SJSA1 (cell line): ENCODE measurements at regions not wholly inside any gene's neighbourhood (a gene's known extent, or its start where the extent isn't known, plus 50 kb on each side); places are given as distances from the start of the nearest gene placed in this dataset.

Experiments
- DNase-seq, 2 experiments: peaks; one replicate each; pipeline ENCODE4 v3.0.0-alpha.2; 2015 to 2020; ENCODE audit warnings: low spot score in 2 of 2, low read depth in 1 of 2
- H3K27ac ChIP-seq: fragments of 250-450 bp; sonication (Bioruptor Pico); 2 replicates; pipeline ENCODE4 v1.5.1; 2020; ENCODE audit warnings: mild to moderate bottlenecking, moderate library complexity
- H3K27me3 ChIP-seq: fragments of 250-450 bp; sonication (Bioruptor Pico); replicated peaks from 2 replicates; pipeline ENCODE4 v1.5.1; 2020; ENCODE audit warnings: mild to moderate bottlenecking, moderate library complexity
- H3K36me3 ChIP-seq: fragments of 250-450 bp; sonication (Bioruptor Pico); 2 replicates; pipeline ENCODE4 v1.5.1; 2020; ENCODE audit warnings: mild to moderate bottlenecking
- H3K4me1 ChIP-seq: fragments of 250-450 bp; sonication (Bioruptor Pico); replicated peaks from 2 replicates; pipeline ENCODE4 v1.6.1; 2021; ENCODE audit warnings: mild to moderate bottlenecking
- H3K4me3 ChIP-seq: fragments of 250-450 bp; sonication (Bioruptor Pico); 2 replicates; pipeline ENCODE4 v1.5.1; 2020; ENCODE audit warnings: mild to moderate bottlenecking
- H3K9me3 ChIP-seq: fragments of 250-450 bp; sonication (Bioruptor Pico); replicated peaks from 2 replicates; pipeline ENCODE4 v1.5.1; 2020; ENCODE audit warnings: mild to moderate bottlenecking

DNA sequence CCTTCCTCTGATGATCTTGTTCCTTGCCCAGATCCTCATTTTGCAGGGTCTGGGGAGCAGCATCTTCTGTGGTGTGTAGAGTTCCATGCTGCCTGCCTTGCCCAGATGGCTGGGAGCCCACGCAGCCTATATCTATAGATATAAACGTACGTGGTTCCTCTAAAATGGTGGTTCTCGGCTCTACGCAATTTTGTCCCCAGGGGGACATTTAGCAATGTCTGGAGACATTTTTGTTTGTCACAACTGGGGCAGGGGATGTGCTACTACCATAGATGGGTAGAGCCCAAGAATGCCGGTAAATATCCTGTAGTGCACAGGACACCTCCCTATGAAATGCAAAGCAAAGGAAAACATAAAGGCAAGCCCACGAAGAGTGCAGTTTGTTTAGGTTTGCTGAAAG lies 98.4 kb upstream of the SPACA1 start:
- Histone ChIP-seq H3K27ac (no peak overlapping the region), H3K4me3 (no peak overlapping the region), H3K36me3 (no peaks in the 10 kb centered on the region), H3K4me1 (peaks cover 3% of the 10 kb centered on the region; the same call in 1 of the 2 replicates), H3K9me3 (no peaks in the 10 kb centered on the region), H3K27me3 (no peaks in the 10 kb centered on the region)
- no peak for DNase-seq

DNA sequence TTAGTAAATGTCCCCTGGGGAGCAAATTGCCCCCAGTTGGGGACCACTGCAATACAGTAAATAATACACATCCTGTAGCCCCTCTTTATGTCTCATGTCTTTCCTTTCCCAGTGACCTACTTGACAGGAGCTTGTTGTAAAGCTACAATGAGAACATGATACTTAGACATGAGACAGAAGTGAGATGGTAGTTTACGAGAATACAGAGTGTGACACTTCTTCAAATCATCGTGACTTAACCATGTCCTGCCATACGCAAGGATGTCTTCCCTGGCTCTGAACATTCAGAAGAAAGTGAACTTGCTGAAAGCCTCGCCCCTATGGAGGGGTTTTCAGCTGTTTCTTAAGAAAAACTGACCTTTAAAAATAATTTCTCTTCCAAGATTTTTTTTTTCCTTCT lies 101.0 kb upstream of the SPACA1 start:
- no peak overlapping the region for H3K4me3 ChIP-seq
- no peak for DNase-seq
- no peaks in the 10 kb centered on the region for H3K27me3 ChIP-seq
- no peak overlapping the region for H3K27ac ChIP-seq
- H3K9me3 ChIP-seq: no peaks in the 10 kb centered on the region; the same call in 1 of the 2 replicates
- no peaks in the 10 kb centered on the region for H3K36me3 ChIP-seq
- peaks cover 4% of the 10 kb centered on the region for H3K4me1 ChIP-seq

- no peaks in the 10 kb centered on the region for H3K27me3 ChIP-seq
- H3K27ac ChIP-seq: no peak overlapping the region
- no peak overlapping the region for H3K4me3 ChIP-seq
- H3K4me1 ChIP-seq: peaks cover 4% of the 10 kb centered on the region
- no peaks in the 10 kb centered on the region for H3K36me3 ChIP-seq
- DNase-seq: no peak
- no peaks in the 10 kb centered on the region; the same call in 1 of the 2 replicates for H3K9me3 ChIP-seq
Observed at GRCh38 chr6:87945966-87946365, 101.7 kb upstream of the SPACA1 start.

DNA sequence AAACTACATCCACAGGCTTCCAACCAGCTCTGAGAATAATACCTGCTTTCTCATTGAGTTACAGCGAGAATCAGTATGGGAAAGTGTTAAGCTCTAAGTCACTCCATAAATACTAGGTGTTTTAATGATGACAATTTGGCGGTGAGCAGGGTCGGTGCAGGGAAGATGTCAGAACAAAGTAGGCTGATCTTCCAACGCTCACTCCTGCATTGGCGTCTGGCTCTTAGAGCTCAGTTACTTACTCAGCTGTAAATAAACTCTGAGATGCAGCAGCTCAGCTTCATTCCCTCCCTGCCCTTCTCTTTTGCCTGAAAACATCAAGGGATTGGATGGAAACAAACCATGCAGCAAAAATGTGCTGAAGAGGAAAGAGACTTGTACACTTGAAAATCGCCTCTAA lies 102.5 kb upstream of the SPACA1 start:
- Histone ChIP-seq H3K27me3 (no peaks in the 10 kb centered on the region), H3K36me3 (no peaks in the 10 kb centered on the region), H3K4me1 (peaks cover 4% of the 10 kb centered on the region), H3K4me3 (no peak overlapping the region), H3K27ac (no peak overlapping the region), H3K9me3 (no peaks in the 10 kb centered on the region; the same call in 1 of the 2 replicates)
- no peak for DNase-seq

DNA sequence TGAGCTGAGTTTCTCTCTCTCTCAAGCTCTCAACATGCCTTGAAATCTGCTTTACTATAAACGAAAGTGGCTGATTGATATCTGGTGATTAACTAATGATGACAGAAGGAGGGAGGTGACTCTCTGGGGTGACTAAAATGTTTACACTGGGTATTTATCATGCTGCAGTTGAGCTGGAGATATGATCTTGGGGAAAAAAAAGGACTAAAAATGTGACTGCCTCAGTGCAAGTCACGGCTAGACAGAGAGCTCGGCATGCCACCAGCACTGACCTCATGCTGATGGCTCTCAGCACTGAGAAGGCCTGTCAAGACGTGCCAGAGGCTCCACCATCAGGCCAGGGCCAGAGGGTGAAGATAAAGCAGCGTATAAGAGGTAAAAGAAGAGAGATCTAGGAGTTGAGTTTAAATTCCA lies 103.1 kb upstream of the SPACA1 start:
- Histone ChIP-seq H3K27me3 (no peaks in the 10 kb centered on the region), H3K27ac (no peak overlapping the region), H3K36me3 (no peaks in the 10 kb centered on the region), H3K4me3 (no peak overlapping the region), H3K4me1 (peaks cover 4% of the 10 kb centered on the region), H3K9me3 (no peaks in the 10 kb centered on the region; the same call in 1 of the 2 replicates)
- peak; percentile 38 to 55 for DNase-seq

- no peaks in the 10 kb centered on the region; the same call in 1 of the 2 replicates for H3K9me3 ChIP-seq
- peaks cover 4% of the 10 kb centered on the region for H3K4me1 ChIP-seq
- no peak for DNase-seq
- no peaks in the 10 kb centered on the region for H3K27me3 ChIP-seq
- no peaks in the 10 kb centered on the region for H3K36me3 ChIP-seq
- no peak overlapping the region for H3K4me3 ChIP-seq
- H3K27ac ChIP-seq: no peak overlapping the region
Observed at GRCh38 chr6:87943191-87943590, 104.5 kb upstream of the SPACA1 start.

DNA sequence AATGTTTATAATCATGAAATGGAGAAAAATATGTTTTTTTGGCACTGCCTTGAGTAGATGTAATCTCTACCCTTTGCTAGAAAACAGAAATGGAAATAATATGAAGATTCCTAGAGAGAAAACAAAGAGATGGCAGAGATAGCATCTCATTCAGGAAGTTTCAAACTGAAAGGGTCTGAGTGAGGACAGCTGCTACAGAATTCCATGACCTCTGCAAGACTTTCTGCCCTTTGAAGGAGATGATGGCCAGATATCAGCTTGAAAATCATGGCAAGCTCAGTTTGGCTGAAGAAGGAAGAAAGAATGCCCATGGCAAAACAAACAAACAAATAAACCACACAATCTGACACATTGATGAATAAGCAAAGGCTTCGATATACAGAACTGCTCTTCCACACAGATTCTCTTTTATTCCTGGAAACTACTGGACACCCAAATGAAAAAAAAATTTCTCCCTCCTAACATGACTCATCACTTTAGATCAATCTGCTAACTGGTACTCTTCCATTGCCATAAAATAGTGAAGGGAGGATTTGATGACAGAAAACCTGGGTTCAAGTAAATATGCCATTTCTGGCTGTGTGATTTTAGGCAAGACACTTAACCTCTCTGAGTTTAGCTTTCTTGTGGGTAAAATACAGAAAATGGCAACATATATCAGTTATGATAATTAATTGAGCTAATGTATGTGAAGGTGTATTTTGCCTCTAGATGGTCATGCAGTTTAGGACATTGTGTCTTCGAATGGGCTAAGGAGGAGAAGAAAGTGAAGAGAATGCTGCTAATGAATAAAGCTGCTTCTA lies 105.9 kb upstream of the SPACA1 start:
- H3K27me3 ChIP-seq: no peaks in the 10 kb centered on the region
- DNase-seq: no peak
- no peaks in the 10 kb centered on the region; the same call in 1 of the 2 replicates for H3K9me3 ChIP-seq
- no peak overlapping the region for H3K27ac ChIP-seq
- H3K4me1 ChIP-seq: peaks cover 4% of the 10 kb centered on the region
- no peaks in the 10 kb centered on the region for H3K36me3 ChIP-seq
- no peak overlapping the region for H3K4me3 ChIP-seq

DNA sequence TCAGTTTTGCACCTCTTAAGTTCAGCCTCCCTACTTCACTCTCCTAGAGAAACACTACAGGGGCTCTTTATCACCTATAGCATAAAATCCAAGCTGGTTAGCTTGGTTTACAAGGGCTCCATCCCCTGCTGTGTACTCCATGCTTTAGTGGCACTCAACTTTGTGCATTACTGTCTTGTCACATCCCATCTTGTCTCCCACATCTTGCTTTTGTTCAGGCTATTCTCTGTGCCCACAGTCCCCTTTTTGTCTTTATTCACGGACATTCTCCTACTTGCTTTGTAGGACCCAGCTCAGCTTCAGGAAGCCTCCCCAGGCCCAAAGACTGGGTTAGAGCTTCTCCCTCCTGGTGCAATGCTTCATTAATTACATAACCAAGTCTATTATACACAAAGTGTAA lies 107.9 kb upstream of the SPACA1 start:
- Histone ChIP-seq H3K4me3 (no peak overlapping the region), H3K27me3 (no peaks in the 10 kb centered on the region), H3K4me1 (peaks cover 4% of the 10 kb centered on the region), H3K27ac (no peak overlapping the region), H3K36me3 (no peaks in the 10 kb centered on the region), H3K9me3 (no peaks in the 10 kb centered on the region; the same call in 1 of the 2 replicates)
- no peak for DNase-seq

DNA sequence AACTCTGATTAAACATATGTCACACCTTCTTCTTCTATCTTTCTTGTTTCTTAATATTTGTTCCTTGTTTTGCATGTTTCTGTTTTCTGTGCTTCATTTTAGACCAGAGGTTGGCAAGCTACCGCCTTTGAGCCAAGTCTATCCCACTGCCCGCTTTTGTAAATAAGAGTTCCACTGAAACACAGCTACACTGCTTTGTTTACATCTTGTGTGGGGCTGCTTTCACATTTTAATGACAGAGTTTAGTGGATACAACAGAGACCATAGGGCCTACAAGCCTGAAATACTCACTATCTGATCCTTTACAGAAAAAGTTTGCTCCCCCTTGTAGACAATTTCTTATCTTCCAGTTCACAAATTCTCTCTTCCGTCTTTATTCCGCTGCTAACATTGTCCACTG lies 109.4 kb upstream of the SPACA1 start:
- no peak for DNase-seq
- Histone ChIP-seq H3K4me3 (no peak overlapping the region), H3K9me3 (no peaks in the 10 kb centered on the region), H3K27me3 (no peaks in the 10 kb centered on the region), H3K4me1 (no peaks in the 10 kb centered on the region; the same call in 1 of the 2 replicates), H3K27ac (no peak overlapping the region), H3K36me3 (no peaks in the 10 kb centered on the region)

GRCh38 chr6:87936065-87936464 lies 111.6 kb upstream of the SPACA1 start:
- no peaks in the 10 kb centered on the region for H3K36me3 ChIP-seq
- no peaks in the 10 kb centered on the region for H3K4me1 ChIP-seq
- H3K27me3 ChIP-seq: no peaks in the 10 kb centered on the region
- H3K9me3 ChIP-seq: no peaks in the 10 kb centered on the region
- no peak for DNase-seq
- no peak overlapping the region for H3K4me3 ChIP-seq
- no peak overlapping the region for H3K27ac ChIP-seq

DNA sequence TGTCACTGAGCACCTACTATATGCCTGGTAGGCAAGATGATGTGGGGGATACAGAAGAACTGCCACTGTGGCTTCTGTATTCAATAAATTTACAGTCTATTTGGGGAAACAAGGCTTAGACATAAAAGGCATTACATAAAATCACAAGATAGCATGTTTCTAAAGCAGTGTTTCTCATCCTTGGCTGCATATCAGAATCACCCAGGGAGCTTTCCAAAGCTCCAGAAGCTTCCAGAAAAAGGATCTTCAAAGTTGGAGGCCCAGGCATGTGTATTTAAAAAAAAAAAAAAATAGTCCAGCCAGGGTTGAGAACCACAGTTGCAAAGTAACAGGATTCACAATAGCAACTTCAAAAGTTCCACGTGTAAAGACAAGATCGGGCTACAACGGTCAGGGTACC lies 112.4 kb upstream of the SPACA1 start:
- Histone ChIP-seq H3K9me3 (no peaks in the 10 kb centered on the region), H3K27me3 (no peaks in the 10 kb centered on the region)
- no peak for DNase-seq

GRCh38 chr6:87932361-87932760 lies 115.3 kb upstream of the SPACA1 start:
- Histone ChIP-seq H3K4me3 (no peak overlapping the region), H3K27ac (no peak overlapping the region), H3K36me3 (no peaks in the 10 kb centered on the region), H3K4me1 (peaks cover 9% of the 10 kb centered on the region), H3K9me3 (no peaks in the 10 kb centered on the region), H3K27me3 (no peaks in the 10 kb centered on the region)
- DNase-seq: no peak

More for the DNA sequence above, 112.4 kb upstream of the SPACA1 start:
- Histone ChIP-seq H3K4me3 (no peak overlapping the region), H3K27ac (no peak overlapping the region), H3K4me1 (peaks cover under 1% of the 10 kb centered on the region; the same call in 1 of the 2 replicates), H3K36me3 (no peaks in the 10 kb centered on the region)

GRCh38 chr6:87929843-87930288 lies 117.8 kb upstream of the SPACA1 start:
- Histone ChIP-seq H3K4me3 (0 out of 2 replicates have a peak overlapping the region, but pooled peaks have one; percentile 3), H3K36me3 (no peaks in the 10 kb centered on the region), H3K27me3 (no peaks in the 10 kb centered on the region), H3K4me1 (peaks cover 9% of the 10 kb centered on the region), H3K9me3 (no peaks in the 10 kb centered on the region), H3K27ac (no peak overlapping the region)
- DNase-seq: peak; percentile 82 to 84

DNA sequence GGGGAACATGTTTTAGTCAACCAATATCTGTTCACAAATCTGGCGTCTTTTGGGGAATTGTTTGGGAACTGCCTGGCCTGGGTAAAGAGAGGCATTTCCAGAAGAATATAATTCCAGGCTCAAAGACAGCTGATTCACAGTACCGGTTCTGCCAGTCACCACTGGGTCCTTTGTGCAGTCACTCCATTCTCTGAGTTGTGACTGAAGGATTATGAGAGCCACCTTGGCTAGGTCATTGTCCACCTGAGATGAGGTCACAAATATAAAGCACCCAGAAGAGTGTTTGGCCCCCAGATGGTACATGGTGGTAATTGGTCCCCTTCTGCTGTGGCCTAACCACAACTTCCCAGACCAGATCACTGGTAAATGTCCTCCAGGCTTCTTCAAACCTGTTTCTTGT lies 121.0 kb upstream of the SPACA1 start:
- Histone ChIP-seq H3K4me1 (peaks cover 9% of the 10 kb centered on the region), H3K9me3 (no peaks in the 10 kb centered on the region), H3K4me3 (no peak overlapping the region), H3K36me3 (no peaks in the 10 kb centered on the region), H3K27ac (no peak overlapping the region), H3K27me3 (no peaks in the 10 kb centered on the region)
- DNase-seq: no peak
